ENCODE measurements at regions not wholly inside any gene's neighbourhood (a gene's known extent, or its start where the extent isn't known, plus 50 kb on each side); places are given as distances from the start of the nearest gene placed in this dataset.

GRCh38 chr21:28237661-28238060 is 755.0 kb downstream of the LTN1 start:
- DNase-seq (ENCODE audit: low read depth) = no peak

GRCh38 chr21:28235169-28235895 is 757.3 kb downstream of the LTN1 start:
- TF ChIP-seq, protein P1, sequence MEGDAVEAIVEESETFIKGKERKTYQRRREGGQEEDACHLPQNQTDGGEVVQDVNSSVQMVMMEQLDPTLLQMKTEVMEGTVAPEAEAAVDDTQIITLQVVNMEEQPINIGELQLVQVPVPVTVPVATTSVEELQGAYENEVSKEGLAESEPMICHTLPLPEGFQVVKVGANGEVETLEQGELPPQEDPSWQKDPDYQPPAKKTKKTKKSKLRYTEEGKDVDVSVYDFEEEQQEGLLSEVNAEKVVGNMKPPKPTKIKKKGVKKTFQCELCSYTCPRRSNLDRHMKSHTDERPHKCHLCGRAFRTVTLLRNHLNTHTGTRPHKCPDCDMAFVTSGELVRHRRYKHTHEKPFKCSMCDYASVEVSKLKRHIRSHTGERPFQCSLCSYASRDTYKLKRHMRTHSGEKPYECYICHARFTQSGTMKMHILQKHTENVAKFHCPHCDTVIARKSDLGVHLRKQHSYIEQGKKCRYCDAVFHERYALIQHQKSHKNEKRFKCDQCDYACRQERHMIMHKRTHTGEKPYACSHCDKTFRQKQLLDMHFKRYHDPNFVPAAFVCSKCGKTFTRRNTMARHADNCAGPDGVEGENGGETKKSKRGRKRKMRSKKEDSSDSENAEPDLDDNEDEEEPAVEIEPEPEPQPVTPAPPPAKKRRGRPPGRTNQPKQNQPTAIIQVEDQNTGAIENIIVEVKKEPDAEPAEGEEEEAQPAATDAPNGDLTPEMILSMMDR (IDR thresholded peaks at IDR 0.05; ENCODE audit: low read depth, low read length, missing control alignments) = peak; percentile 16
- in situ Hi-C loops (cut with HindIII; ENCODE audit: low sequenced_read_pairs) = no loop called here
- no peak overlapping the region for H3K4me3 ChIP-seq (ENCODE audit: low read depth, low read length)
- DNase-seq (ENCODE audit: low read depth) = no peak

More at GRCh38 chr21:28237661-28238060, 755.0 kb downstream of the LTN1 start:
- in situ Hi-C loops (cut with HindIII; ENCODE audit: low sequenced_read_pairs) = no loop called here
- H3K4me3 ChIP-seq (ENCODE audit: low read depth, low read length) = no peak overlapping the region
- TF ChIP-seq, protein P1 (IDR thresholded peaks at IDR 0.05; ENCODE audit: low read depth, low read length, missing control alignments) = no peak

DNA sequence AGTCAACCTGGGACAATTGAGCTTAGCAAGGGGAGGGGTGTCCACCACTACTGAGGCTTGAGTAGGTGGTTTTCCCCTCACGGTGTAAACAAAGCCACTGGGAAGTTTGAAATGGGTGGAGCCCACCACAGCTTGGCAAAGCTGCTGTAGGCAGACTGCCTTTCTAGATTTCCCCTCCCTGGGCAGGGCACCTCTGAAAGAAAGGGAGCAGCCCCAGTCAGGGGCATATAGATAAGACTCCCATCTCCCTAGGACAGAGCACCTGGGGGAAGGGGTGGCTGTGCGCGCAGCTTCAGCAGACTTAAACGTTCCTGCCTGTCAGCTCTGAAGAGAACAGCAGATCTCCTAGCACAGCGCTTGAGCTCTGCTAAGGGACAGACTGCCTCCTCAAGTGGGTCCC is 758.4 kb downstream of the LTN1 start:
- in situ Hi-C loops (cut with HindIII; ENCODE audit: low sequenced_read_pairs) = no loop called here
- DNase-seq (ENCODE audit: low read depth) = no peak
- TF ChIP-seq, protein P1 (IDR thresholded peaks at IDR 0.05; ENCODE audit: low read depth, low read length, missing control alignments) = no peak
- H3K4me3 ChIP-seq (ENCODE audit: low read depth, low read length) = no peak overlapping the region

GRCh38 chr21:28233536-28234220 is 759.0 kb downstream of the LTN1 start:
- TF ChIP-seq, protein P1 (IDR thresholded peaks at IDR 0.05; ENCODE audit: low read depth, low read length, missing control alignments) = no peak
- no peak overlapping the region for H3K4me3 ChIP-seq (ENCODE audit: low read depth, low read length)
- DNase-seq (ENCODE audit: low read depth) = no peak
- in situ Hi-C loops (cut with HindIII; ENCODE audit: low sequenced_read_pairs) = no loop called here

DNA sequence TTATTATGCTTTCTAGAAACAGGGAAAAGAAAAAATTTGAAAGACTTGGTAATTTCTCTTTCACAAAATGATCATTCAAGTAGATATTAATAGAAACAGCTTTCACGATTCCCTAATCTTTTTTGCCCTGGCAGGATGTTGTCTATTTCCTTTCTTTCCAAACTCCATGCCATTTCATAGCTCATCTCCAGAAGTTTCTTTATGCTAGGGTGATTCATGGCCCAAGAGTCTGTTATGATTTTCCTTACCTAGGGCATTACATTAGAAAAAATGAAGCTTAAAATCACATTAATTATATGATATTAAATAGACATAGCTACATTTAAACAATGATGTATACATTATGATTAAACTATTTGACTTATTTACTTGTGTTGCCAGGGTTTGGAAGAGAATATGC is 762.1 kb downstream of the LTN1 start:
- H3K4me3 ChIP-seq (ENCODE audit: low read depth, low read length) = no peak overlapping the region
- DNase-seq (ENCODE audit: low read depth) = no peak
- TF ChIP-seq, protein P1 (IDR thresholded peaks at IDR 0.05; ENCODE audit: low read depth, low read length, missing control alignments) = no peak
- in situ Hi-C loops (cut with HindIII; ENCODE audit: low sequenced_read_pairs) = no loop called here

DNA sequence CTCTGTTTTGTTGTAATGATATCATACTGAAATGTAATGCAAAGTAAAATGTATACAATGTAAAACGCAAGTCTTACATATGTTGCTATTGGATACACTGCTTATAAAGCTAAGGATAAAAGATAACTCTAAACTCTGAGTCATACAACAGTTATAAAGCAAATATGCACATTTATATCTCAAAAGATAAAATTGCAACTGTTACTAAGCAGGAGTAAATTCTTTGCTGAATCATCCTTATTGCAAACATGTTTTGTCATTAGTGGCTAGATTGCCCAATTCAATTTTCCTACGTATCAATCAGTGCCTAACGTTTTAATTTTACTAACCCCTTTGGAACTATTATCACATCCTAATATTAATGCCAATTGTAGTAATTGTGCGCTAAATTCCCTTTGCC is 762.9 kb downstream of the LTN1 start:
- no peak overlapping the region for H3K4me3 ChIP-seq (ENCODE audit: low read depth, low read length)
- no peak for DNase-seq (ENCODE audit: low read depth)
- TF ChIP-seq, protein P1 (IDR thresholded peaks at IDR 0.05; ENCODE audit: low read depth, low read length, missing control alignments) = no peak
- in situ Hi-C loops (cut with HindIII; ENCODE audit: low sequenced_read_pairs) = no loop called here

All from astrocyte of the cerebellum (primary cell).